ENCODE measurements at regions not wholly inside any gene's neighbourhood (a gene's known extent, or its start where the extent isn't known, plus 50 kb on each side); places are given as distances from the start of the nearest gene placed in this dataset.

GRCh38 chr5:2006193-2006970 is 123.7 kb upstream of the IRX4 start:
- no peak for DNase-seq (ENCODE audit: low read depth)
- ChIA-PET CTCF (interaction anchor here (0.6 kb wide), 1 partner anchor 17 kb away, joined by 3 read pairs; no protein-coding TSS in a partner anchor), POLR2A (no interaction called here)
- TF ChIP-seq CTCF (IDR thresholded peaks at IDR 0.05; ENCODE audit: insufficient read depth, low read depth, low read length): no peak
- no peak overlapping the region for H3K4me3 ChIP-seq (ENCODE audit: low read depth, low read length)
- H3K36me3 ChIP-seq (ENCODE audit: control insufficient read depth, insufficient read depth, low read length): no peaks in the 10 kb centered on the region
- H3K27me3 ChIP-seq (ENCODE audit: control insufficient read depth, insufficient read depth, low read length): no peaks in the 10 kb centered on the region

- no peak for TF ChIP-seq CTCF (IDR thresholded peaks at IDR 0.05; ENCODE audit: insufficient read depth, low read depth, low read length)
- Histone ChIP-seq H3K4me3 (ENCODE audit: low read depth, low read length) (no peak overlapping the region), H3K27me3 (ENCODE audit: control insufficient read depth, insufficient read depth, low read length) (no peaks in the 10 kb centered on the region), H3K36me3 (ENCODE audit: control insufficient read depth, insufficient read depth, low read length) (no peaks in the 10 kb centered on the region)
- ChIA-PET CTCF (no interaction called here), POLR2A (no interaction called here)
- no peak for DNase-seq (ENCODE audit: low read depth)
Measured at GRCh38 chr5:2005101-2006041, 122.6 kb upstream of the IRX4 start.

GRCh38 chr5:2003690-2004365 is 121.1 kb upstream of the IRX4 start:
- no peaks in the 10 kb centered on the region for H3K27me3 ChIP-seq (ENCODE audit: control insufficient read depth, insufficient read depth, low read length)
- CTCF ChIA-PET: no interaction called here
- no peak overlapping the region for H3K4me3 ChIP-seq (ENCODE audit: low read depth, low read length)
- TF ChIP-seq CTCF (IDR thresholded peaks at IDR 0.05; ENCODE audit: insufficient read depth, low read depth, low read length): no peak
- POLR2A ChIA-PET: no interaction called here
- H3K36me3 ChIP-seq (ENCODE audit: control insufficient read depth, insufficient read depth, low read length): no peaks in the 10 kb centered on the region
- no peak for DNase-seq (ENCODE audit: low read depth)

GRCh38 chr5:2003206-2003605 is 120.5 kb upstream of the IRX4 start:
- POLR2A ChIA-PET: no interaction called here

More at GRCh38 chr5:2003206-2003605, 120.5 kb upstream of the IRX4 start:
- no peak for TF ChIP-seq CTCF (IDR thresholded peaks at IDR 0.05; ENCODE audit: insufficient read depth, low read depth, low read length)
- Histone ChIP-seq H3K4me3 (ENCODE audit: low read depth, low read length) (no peak overlapping the region), H3K27me3 (ENCODE audit: control insufficient read depth, insufficient read depth, low read length) (no peaks in the 10 kb centered on the region), H3K36me3 (ENCODE audit: control insufficient read depth, insufficient read depth, low read length) (no peaks in the 10 kb centered on the region)
- CTCF ChIA-PET: no interaction called here
- DNase-seq (ENCODE audit: low read depth): no peak

Measured in BJ (cell line).